K562 (cell line): ENCODE measurements at regions not wholly inside any gene's neighbourhood (a gene's known extent, or its start where the extent isn't known, plus 50 kb on each side); places are given as distances from the start of the nearest gene placed in this dataset.

ENCODE experiments used
- ATAC-seq: fragments of 200-7000 bp; cut with Tn5 transposase; 3 replicates; pipeline ENCODE4 v1.9.1; 2020; ENCODE audit warnings: moderate library complexity
- BruUV-seq: library from RNA; stranded (reverse); fragments of 400-500 nt; replicated peaks from 2 replicates; lab custom pipeline; 2021; lab: Mats Ljungman, UMichigan
- CTCF ChIA-PET: fragments of 300-600 bp; formaldehyde crosslinking; extraction: SDS; loops from one replicate; lab custom pipeline; 2021; ENCODE audit warnings: low intra/inter-chr PET ratio; lab: Yijun Ruan, JAX
- POLR2A ChIA-PET: fragments of 300-600, 350-650 bp; sonication (Branson Sonifier 250); formaldehyde crosslinking; extraction: SDS; loops from one replicate; lab custom pipeline; 2021; ENCODE audit warnings: antibody characterized with exemption, inconsistent platforms; lab: Yijun Ruan, JAX
- DNase-seq, 4 experiments: peaks; one replicate each; pipeline versions ENCODE4 v3.0.0 to v3.0.0-alpha.2; 2011 to 2018; ENCODE audit warnings: low spot score in 3 of 4, mixed read lengths in 3 of 4; ENCODE audit errors: extremely low read depth in 1 of 4
- FAIRE-seq: peaks from 2 replicates; lab custom pipeline; 2011; peaks lifted over from hg19 to GRCh38; lab: Jason Lieb, UNC
- H2AFZ ChIP-seq: 2 replicates; pipeline ENCODE4 v1.6.0; 2011; ENCODE audit warnings: low read depth, low read length, control low read depth, inconsistent platforms
- H3K27ac ChIP-seq: fragments of 200-600 bp; 3 replicates; pipeline ENCODE4 v1.8.0; 2011; ENCODE audit warnings: low read depth, mild to moderate bottlenecking, control low read depth, inconsistent platforms, low read length, moderate library complexity, mixed read lengths; ENCODE audit errors: extremely low read depth
- H3K27me3 ChIP-seq, 2 experiments: fragments of 300-600 bp in 1 of 2; 2 replicates in 1 of 2; 3 replicates in 1 of 2; pipeline versions ENCODE4 v1.6.0 to v1.8.0; 2011; ENCODE audit warnings: inconsistent platforms in 2 of 2, low read length in 2 of 2, mild to moderate bottlenecking in 1 of 2, mixed read lengths in 1 of 2, moderate library complexity in 1 of 2; ENCODE audit not compliant: control insufficient read depth in 2 of 2, insufficient read depth in 2 of 2
- H3K36me3 ChIP-seq: fragments of 300-600 bp; 3 replicates; pipeline ENCODE4 v1.8.0; 2011; ENCODE audit warnings: mild to moderate bottlenecking, low read length, inconsistent platforms; ENCODE audit not compliant: control insufficient read depth, insufficient read depth
- H3K4me1 ChIP-seq, 2 experiments: fragments of 200-600 bp in 1 of 2; replicated peaks in 1 of 2; 2 replicates in 1 of 2; 3 replicates in 1 of 2; pipeline versions ENCODE4 v1.5.1 to v1.8.0; 2011; ENCODE audit warnings: inconsistent platforms in 2 of 2, low read length in 2 of 2, mild to moderate bottlenecking in 1 of 2, mixed read lengths in 1 of 2, moderate library complexity in 1 of 2; ENCODE audit not compliant: control insufficient read depth in 2 of 2, insufficient read depth in 2 of 2
- H3K4me2 ChIP-seq: 2 replicates; pipeline ENCODE4 v1.6.1; 2011; ENCODE audit warnings: low read length, control low read depth, inconsistent platforms, mixed read lengths; ENCODE audit not compliant: insufficient read depth
- H3K4me3 ChIP-seq: fragments of 200-600 bp; sonication (generic), shearing (Covaris generic); 2 replicates; pipeline ENCODE4 v1.5.1; 2016; ENCODE audit warnings: control low read depth, inconsistent platforms
- H3K79me2 ChIP-seq: fragments of 200-600 bp; 3 replicates; pipeline ENCODE4 v1.8.0; 2011; ENCODE audit warnings: low read length, inconsistent platforms; ENCODE audit not compliant: control insufficient read depth, insufficient read depth
- H3K9ac ChIP-seq, 2 experiments: 2 replicates each; pipeline versions ENCODE4 v1.6.0 to v1.6.1; 2011; ENCODE audit warnings: low read depth in 2 of 2, low read length in 2 of 2, control low read depth in 1 of 2, inconsistent platforms in 1 of 2, mild to moderate bottlenecking in 1 of 2, mixed read lengths in 1 of 2; ENCODE audit not compliant: insufficient read depth in 1 of 2
- H3K9me1 ChIP-seq: one replicate; pipeline ENCODE4 v1.6.0; 2011; ENCODE audit warnings: inconsistent platforms, mild to moderate bottlenecking, low read length, moderate library complexity; ENCODE audit not compliant: control insufficient read depth, insufficient read depth
- H3K9me3 ChIP-seq: replicated peaks from 2 replicates; pipeline ENCODE4 v1.5.1; 2011; ENCODE audit warnings: low read depth, low read length, inconsistent platforms; ENCODE audit not compliant: control insufficient read depth, insufficient read depth
- H4K20me1 ChIP-seq: replicated peaks from 2 replicates; pipeline ENCODE4 v1.6.1; 2011; ENCODE audit warnings: low read length, inconsistent platforms, mixed read lengths; ENCODE audit not compliant: control insufficient read depth, insufficient read depth
- ETS1 ChIP-seq: conservative IDR thresholded peaks from 2 replicates; pipeline ENCODE4 v1.6.1; 2011; ENCODE audit warnings: low read depth, mild to moderate bottlenecking, low read length; ENCODE audit not compliant: control insufficient read depth
- HMG20B ChIP-seq: fragments of 250-450 bp; sonication (Bioruptor Pico); IDR thresholded peaks from 2 replicates; pipeline ENCODE4 v1.5.0; 2021; ENCODE audit warnings: mild to moderate bottlenecking
- HMGN3 ChIP-seq: IDR thresholded peaks from 2 replicates; pipeline ENCODE4 v1.6.1; 2011; ENCODE audit warnings: borderline replicate concordance, low read depth, mild to moderate bottlenecking, mixed read lengths, low read length; ENCODE audit not compliant: insufficient read length; ENCODE audit errors: extremely low read depth
- NR2C2 ChIP-seq, 2 experiments: fragments of 200-800 bp in 1 of 2; sonication (Bioruptor generic) in 1 of 2; sonication (generic) in 1 of 2; formaldehyde crosslinking in 1 of 2; IDR thresholded peaks; 2 replicates each; pipeline versions ENCODE4 v1.6.1 to v1.8.0; 2016 to 2022; ENCODE audit warnings: mild to moderate bottlenecking in 1 of 2, missing compliant biosample characterization in 1 of 2, missing genetic modification characterization in 1 of 2, missing genetic modification reagents in 1 of 2
- RBM14 ChIP-seq: fragments of 200-400 bp; formaldehyde crosslinking; IDR thresholded peaks from 2 replicates; pipeline ENCODE4 v1.6.1; 2018; ENCODE audit warnings: low read depth, mild to moderate bottlenecking, low read length, moderate library complexity, borderline replicate concordance; ENCODE audit not compliant: insufficient read depth
- RUNX1 ChIP-seq: sonication (generic); IDR thresholded peaks from 2 replicates; pipeline ENCODE4 v1.6.1; 2016; ENCODE audit warnings: antibody characterized with exemption, low read depth
- SPI1 ChIP-seq: IDR thresholded peaks from 2 replicates; pipeline ENCODE4 v1.6.1; 2011; ENCODE audit warnings: low read depth, low read length, control low read depth, borderline replicate concordance
- STAT5B ChIP-seq: fragments of 250-450 bp; sonication (Bioruptor Pico); IDR thresholded peaks from 2 replicates; pipeline ENCODE4 v1.8.0; 2021; ENCODE audit warnings: mild to moderate bottlenecking, inconsistent platforms
- ZKSCAN8 ChIP-seq: fragments of 200-800 bp; sonication (Bioruptor generic); IDR thresholded peaks from 2 replicates; pipeline ENCODE4 v1.6.1; 2016; ENCODE audit warnings: missing genetic modification characterization, missing compliant biosample characterization
- ZNF609 ChIP-seq: sonication (generic); formaldehyde crosslinking; IDR thresholded peaks from 2 replicates; pipeline ENCODE4 v1.8.1; 2023; ENCODE audit warnings: missing genetic modification reagents, mild to moderate bottlenecking, borderline replicate concordance
- ZNF76 ChIP-seq: fragments of 250-450 bp; sonication (Bioruptor Pico); IDR thresholded peaks from 2 replicates; pipeline ENCODE4 v1.4.0; 2020; ENCODE audit warnings: mild to moderate bottlenecking, moderate library complexity, borderline replicate concordance
- WGBS: fragments of 100-300 bp; shearing (Covaris generic); methylation state at CpG from one replicate; pipeline ENCODE4 v1.1.6; 2016; ENCODE audit warnings: low coverage, mixed read lengths; ENCODE audit not compliant: insufficient coverage; ENCODE audit errors: missing lambda C conversion rate; 5-methylcytosine and 5-hydroxymethylcytosine counted together
- in situ Hi-C: fragments of 300-500 bp; cut with MboI; formaldehyde crosslinking; loops from 4 replicates; pipeline ENCODE4 v1.15.0; 2018; ENCODE audit warnings: inconsistent platforms, mixed read lengths
- intact Hi-C: fragments of 100-400 bp; cut with micrococcal nuclease; formaldehyde crosslinking; loops from 2 replicates; pipeline ENCODE4 v1.14.2; 2022

GRCh38 chr14:42470427-42470719 is 863.7 kb downstream of the LRFN5 start (continued):
- TF ChIP-seq ZNF609 (CRISPR knock-in tag) (no peak), SPI1 (no peak)

GRCh38 chr14:42469637-42470426 is 863.2 kb downstream of the LRFN5 start:
- Histone ChIP-seq H3K36me3 (no peaks in the 10 kb centered on the region), H3K9me1 (no peaks in the 10 kb centered on the region), H3K4me3 (no peak overlapping the region), H3K27me3 (no peaks in the 10 kb centered on the region), H3K27ac (no peak overlapping the region), H4K20me1 (no peaks in the 10 kb centered on the region), H3K79me2 (no peaks in the 10 kb centered on the region), H2AFZ (no peak overlapping the region), H3K9ac (no peak overlapping the region), H3K4me1 (no peaks in the 10 kb centered on the region), H3K4me2 (no peak overlapping the region), H3K9me3 (no peaks in the 10 kb centered on the region)
- no peak for TF ChIP-seq NR2C2 (CRISPR knock-in tag; IDR thresholded peaks at IDR 0.05)
- no peak for TF ChIP-seq NR2C2 (tag; IDR thresholded peaks at IDR 0.05)
- no peak for TF ChIP-seq ETS1
- TF ChIP-seq HMGN3, result no peak
- no peak for TF ChIP-seq ZNF76
- TF ChIP-seq STAT5B (CRISPR knock-in tag), result no peak
- TF ChIP-seq RBM14, result no peak
- TF ChIP-seq RUNX1, result no peak
- TF ChIP-seq HMG20B, result no peak
- no peak for TF ChIP-seq ZKSCAN8 (CRISPR knock-in tag)
- no TSS peak for BruUV-seq
- in situ Hi-C loops (no loop called here), intact Hi-C loops (no loop called here)
- CTCF ChIA-PET, result no interaction called here
- POLR2A ChIA-PET, result no interaction called here
- DNase-seq, result no peak
- FAIRE-seq, result no peak
- 0% methylated on average over 6 of the region's 6 CpGs for WGBS
- no peak for ATAC-seq
